ENCODE measurements at regions not wholly inside any gene's neighbourhood (a gene's known extent, or its start where the extent isn't known, plus 50 kb on each side); places are given as distances from the start of the nearest gene placed in this dataset.

DNA sequence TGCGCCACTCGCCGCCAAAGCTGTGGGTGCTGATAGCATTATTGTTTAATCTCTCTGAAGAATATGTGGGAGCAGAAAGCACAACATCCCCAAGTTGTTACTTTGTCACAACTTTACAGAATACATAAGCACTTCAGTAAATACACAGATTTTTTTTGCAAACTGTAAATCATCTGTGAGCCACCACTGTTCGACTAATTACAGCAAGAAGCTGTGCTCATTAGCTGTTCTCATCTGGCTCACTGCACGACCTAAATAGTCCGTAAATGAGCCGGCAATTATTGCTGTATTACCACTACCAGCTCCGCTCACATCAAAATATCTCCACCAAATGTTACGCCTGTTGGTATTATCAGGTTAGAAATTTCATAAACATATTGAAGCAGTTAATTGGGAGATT lies 228.9 kb upstream of the PRKD1 start:
- Histone ChIP-seq H3K27ac (ENCODE audit: low read depth, low read length, severe bottlenecking) (no peak overlapping the region), H3K36me3 (ENCODE audit: control insufficient read depth, insufficient read depth, low read length) (no peaks in the 10 kb centered on the region), H3K9me3 (ENCODE audit: control insufficient read depth, low read length) (no peaks in the 10 kb centered on the region), H3K4me3 (ENCODE audit: extremely low read depth, insufficient read depth, low read length, poor library complexity, severe bottlenecking) (no peak overlapping the region), H3K4me1 (ENCODE audit: control insufficient read depth, insufficient read depth, low read length, poor library complexity, severe bottlenecking) (no peaks in the 10 kb centered on the region)
- 90 to 93% methylated on average over 1 to 3 of the region's 9 CpGs for WGBS, 2 experiments (ENCODE audit: insufficient coverage in 2 of 2)

DNA sequence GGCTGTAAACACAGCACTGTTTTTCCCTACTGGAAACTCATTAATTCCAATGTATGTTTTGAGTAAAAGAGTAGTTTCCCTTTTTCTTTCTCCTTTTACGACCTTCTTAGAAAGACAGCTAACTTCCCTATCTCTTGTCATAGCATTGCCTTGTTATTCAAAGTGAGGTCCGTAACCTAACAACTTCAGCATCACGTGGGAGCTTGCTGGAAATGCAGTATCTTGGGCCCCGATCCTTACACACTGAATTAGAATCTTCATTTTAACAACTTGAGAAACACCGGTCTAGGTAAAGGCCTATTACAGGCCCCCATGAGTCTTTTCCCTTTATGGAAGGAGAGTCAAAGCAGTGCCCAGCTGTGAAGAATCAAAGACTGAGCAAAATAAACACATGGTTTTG lies 230.7 kb upstream of the PRKD1 start:
- Histone ChIP-seq H3K36me3 (ENCODE audit: control insufficient read depth, insufficient read depth, low read length) (no peaks in the 10 kb centered on the region), H3K4me3 (ENCODE audit: extremely low read depth, insufficient read depth, low read length, poor library complexity, severe bottlenecking) (no peak overlapping the region), H3K9me3 (ENCODE audit: control insufficient read depth, low read length) (no peaks in the 10 kb centered on the region), H3K4me1 (ENCODE audit: control insufficient read depth, insufficient read depth, low read length, poor library complexity, severe bottlenecking) (no peaks in the 10 kb centered on the region), H3K27ac (ENCODE audit: low read depth, low read length, severe bottlenecking) (no peak overlapping the region)
- 54% methylated on average over 5 of the region's 5 CpGs; no CpG with 5 or more reads in 1 of the 2 experiments for WGBS, 2 experiments (ENCODE audit: insufficient coverage in 2 of 2)

DNA sequence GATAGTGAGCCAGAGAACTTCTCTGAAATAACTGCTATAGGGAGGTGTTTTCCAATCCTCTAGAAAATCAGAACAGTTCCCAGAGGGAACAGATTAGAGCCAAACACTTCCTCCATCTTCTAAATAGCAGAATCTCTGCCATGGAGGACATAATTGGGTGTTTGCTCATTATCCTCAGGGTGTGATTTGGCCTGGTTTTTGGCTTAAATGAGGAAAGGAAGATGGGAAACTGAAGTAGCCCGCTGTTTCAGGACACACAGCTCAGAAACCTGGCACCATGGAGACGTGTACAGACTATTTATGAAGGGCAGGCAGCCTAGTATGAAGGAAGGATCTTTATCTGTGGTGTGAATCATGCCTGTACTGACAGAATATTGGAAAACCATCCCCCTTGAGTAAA lies 231.7 kb upstream of the PRKD1 start:
- Histone ChIP-seq H3K4me1 (ENCODE audit: control insufficient read depth, insufficient read depth, low read length, poor library complexity, severe bottlenecking) (no peaks in the 10 kb centered on the region), H3K27ac (ENCODE audit: low read depth, low read length, severe bottlenecking) (no peak overlapping the region), H3K4me3 (ENCODE audit: extremely low read depth, insufficient read depth, low read length, poor library complexity, severe bottlenecking) (no peak overlapping the region), H3K9me3 (ENCODE audit: control insufficient read depth, low read length) (no peaks in the 10 kb centered on the region), H3K36me3 (ENCODE audit: control insufficient read depth, insufficient read depth, low read length) (no peaks in the 10 kb centered on the region)
- WGBS, 2 experiments (ENCODE audit: insufficient coverage in 2 of 2), result 97 to 100% methylated on average over 1 to 2 of the region's 2 CpGs

DNA sequence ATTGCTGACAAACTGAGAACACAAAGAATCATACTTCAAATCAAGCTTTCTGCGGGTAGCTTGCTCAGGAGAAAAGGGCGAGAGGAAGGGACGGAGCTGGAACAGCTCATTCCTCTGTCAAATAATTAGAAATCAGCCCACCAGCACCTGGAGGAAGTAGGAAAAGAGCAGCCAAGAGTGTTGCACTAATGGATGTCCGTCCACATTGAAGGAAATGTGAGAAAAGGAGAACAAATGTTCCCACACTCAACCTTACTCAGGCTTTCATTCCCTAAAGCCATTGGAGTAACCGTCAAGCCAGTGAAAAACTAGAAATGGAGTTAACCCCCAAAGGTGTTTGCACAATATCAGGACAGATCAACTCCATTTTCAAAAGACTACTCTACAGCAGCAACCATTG lies 233.0 kb upstream of the PRKD1 start:
- WGBS, 2 experiments (ENCODE audit: insufficient coverage in 2 of 2), result 86 to 94% methylated on average over 1 to 2 of the region's 5 CpGs
- H3K36me3 ChIP-seq (ENCODE audit: control insufficient read depth, insufficient read depth, low read length), result no peaks in the 10 kb centered on the region
- H3K27ac ChIP-seq (ENCODE audit: low read depth, low read length, severe bottlenecking), result no peak overlapping the region
- no peaks in the 10 kb centered on the region for H3K4me1 ChIP-seq (ENCODE audit: control insufficient read depth, insufficient read depth, low read length, poor library complexity, severe bottlenecking)
- no peak overlapping the region for H3K4me3 ChIP-seq (ENCODE audit: extremely low read depth, insufficient read depth, low read length, poor library complexity, severe bottlenecking)
- no peaks in the 10 kb centered on the region for H3K9me3 ChIP-seq (ENCODE audit: control insufficient read depth, low read length)

DNA sequence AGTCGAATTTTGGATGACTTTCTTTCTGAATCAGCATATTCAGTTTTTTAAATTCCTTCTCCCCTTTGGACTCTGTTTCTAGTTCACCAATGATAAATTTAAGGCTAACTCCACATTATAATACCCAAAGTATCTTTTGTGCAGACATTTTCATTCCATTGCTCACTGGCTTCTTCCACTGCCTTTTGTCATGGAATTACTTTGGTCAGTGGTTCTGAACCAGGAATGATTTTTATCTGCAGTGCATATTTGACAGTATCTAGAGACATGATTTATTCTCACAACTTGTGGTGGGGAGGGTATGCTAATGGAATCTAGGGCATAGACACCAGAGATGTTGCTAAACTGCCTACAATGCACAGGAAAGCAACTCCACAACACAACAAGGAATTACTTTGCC lies 234.4 kb upstream of the PRKD1 start:
- 67 to 83% methylated on average over 1 of the region's 1 CpG for WGBS, 2 experiments (ENCODE audit: insufficient coverage in 2 of 2)
- H3K36me3 ChIP-seq (ENCODE audit: control insufficient read depth, insufficient read depth, low read length), result no peaks in the 10 kb centered on the region
- H3K4me3 ChIP-seq (ENCODE audit: extremely low read depth, insufficient read depth, low read length, poor library complexity, severe bottlenecking), result no peak overlapping the region
- no peaks in the 10 kb centered on the region for H3K9me3 ChIP-seq (ENCODE audit: control insufficient read depth, low read length)
- no peaks in the 10 kb centered on the region for H3K4me1 ChIP-seq (ENCODE audit: control insufficient read depth, insufficient read depth, low read length, poor library complexity, severe bottlenecking)
- no peak overlapping the region for H3K27ac ChIP-seq (ENCODE audit: low read depth, low read length, severe bottlenecking)

DNA sequence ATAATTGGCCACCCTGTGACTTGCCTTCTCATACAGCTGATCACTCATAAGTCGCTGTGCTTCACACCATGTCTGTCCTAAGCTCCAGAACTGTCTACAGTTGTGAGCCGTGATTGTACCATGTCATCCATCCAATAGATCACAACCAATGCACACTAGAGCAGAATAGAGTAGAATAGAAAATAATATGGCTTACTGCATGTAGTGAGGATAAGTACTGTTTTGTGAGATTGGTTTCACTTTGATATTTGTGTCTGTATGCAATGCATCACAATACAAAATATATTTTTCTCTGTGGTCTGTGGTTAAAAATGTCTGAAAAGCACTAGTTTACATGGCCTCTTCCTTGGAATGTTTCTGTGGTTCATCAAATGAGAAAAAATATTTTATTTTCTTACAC lies 237.6 kb upstream of the PRKD1 start:
- no peaks in the 10 kb centered on the region for H3K9me3 ChIP-seq (ENCODE audit: control insufficient read depth, low read length)
- H3K36me3 ChIP-seq (ENCODE audit: control insufficient read depth, insufficient read depth, low read length), result no peaks in the 10 kb centered on the region
- no peak overlapping the region for H3K4me3 ChIP-seq (ENCODE audit: extremely low read depth, insufficient read depth, low read length, poor library complexity, severe bottlenecking)
- no peaks in the 10 kb centered on the region for H3K4me1 ChIP-seq (ENCODE audit: control insufficient read depth, insufficient read depth, low read length, poor library complexity, severe bottlenecking)
- WGBS, 2 experiments (ENCODE audit: insufficient coverage in 2 of 2), result 86 to 90% methylated on average over 1 of the region's 2 CpGs
- no peak overlapping the region for H3K27ac ChIP-seq (ENCODE audit: low read depth, low read length, severe bottlenecking)

DNA sequence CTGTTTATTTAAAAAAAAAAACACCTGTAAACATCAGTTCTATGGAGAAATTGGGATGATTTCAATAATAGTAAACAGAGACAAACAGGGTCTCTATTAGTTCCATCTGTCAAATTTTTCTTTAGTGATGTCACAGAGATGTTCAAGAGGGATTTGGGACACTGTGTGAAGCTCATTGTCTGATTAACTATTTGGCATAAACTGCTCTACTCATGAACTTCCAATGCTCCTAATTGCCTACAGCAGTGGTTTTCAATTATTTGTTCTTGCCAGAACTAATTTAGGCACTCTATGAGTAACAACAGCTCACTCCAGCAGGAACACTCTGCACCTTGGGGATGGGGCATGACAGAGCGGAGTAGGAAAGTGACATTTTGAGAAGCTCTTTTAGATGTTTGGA lies 250.1 kb upstream of the PRKD1 start:
- no peaks in the 10 kb centered on the region for H3K9me3 ChIP-seq (ENCODE audit: control insufficient read depth, low read length)
- no peaks in the 10 kb centered on the region for H3K36me3 ChIP-seq (ENCODE audit: control insufficient read depth, insufficient read depth, low read length)
- WGBS, 2 experiments (ENCODE audit: insufficient coverage in 2 of 2), result 100% methylated on average over 1 of the region's 1 CpG; no CpG with 5 or more reads in 1 of the 2 experiments
- H3K27ac ChIP-seq (ENCODE audit: low read depth, low read length, severe bottlenecking), result no peak overlapping the region
- no peak overlapping the region for H3K4me3 ChIP-seq (ENCODE audit: extremely low read depth, insufficient read depth, low read length, poor library complexity, severe bottlenecking)
- no peaks in the 10 kb centered on the region for H3K4me1 ChIP-seq (ENCODE audit: control insufficient read depth, insufficient read depth, low read length, poor library complexity, severe bottlenecking)

DNA sequence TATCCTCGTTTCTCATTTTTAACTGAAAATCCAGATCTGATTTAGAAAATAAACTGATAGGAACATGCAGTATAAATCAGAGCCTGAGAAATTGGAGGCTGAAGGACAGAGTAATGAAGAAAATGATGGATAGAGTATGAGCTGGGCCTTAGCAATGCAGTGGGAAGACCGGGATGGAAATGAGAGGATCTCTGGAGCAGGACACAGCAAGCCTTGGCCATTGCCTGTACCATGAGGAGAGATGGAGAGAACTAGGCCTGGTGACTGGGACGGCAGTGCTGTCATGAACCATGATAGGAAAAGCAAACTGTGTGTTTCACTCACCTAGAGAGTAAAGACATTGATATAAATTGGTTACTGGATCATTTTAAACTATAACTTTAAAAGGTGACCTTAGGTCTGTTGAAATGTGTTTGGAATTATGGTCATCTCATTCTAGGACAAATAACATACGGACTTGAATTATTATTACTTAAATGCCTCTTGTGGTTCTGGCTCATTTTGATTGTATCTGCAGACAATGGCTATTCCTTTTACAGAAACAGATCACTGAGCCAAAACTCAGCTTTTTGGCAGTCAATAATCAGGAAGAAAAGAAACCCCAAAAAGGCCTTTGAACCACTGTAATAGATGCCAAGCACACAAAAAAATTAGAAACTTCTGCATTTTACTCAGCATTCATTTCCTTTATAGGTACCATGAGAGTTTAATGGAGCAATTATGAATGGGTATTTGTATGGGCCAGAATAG lies 251.9 kb upstream of the PRKD1 start:
- H3K27ac ChIP-seq (ENCODE audit: low read depth, low read length, severe bottlenecking), result no peak overlapping the region
- H3K4me3 ChIP-seq (ENCODE audit: extremely low read depth, insufficient read depth, low read length, poor library complexity, severe bottlenecking), result no peak overlapping the region
- no peaks in the 10 kb centered on the region for H3K36me3 ChIP-seq (ENCODE audit: control insufficient read depth, insufficient read depth, low read length)
- no peaks in the 10 kb centered on the region for H3K9me3 ChIP-seq (ENCODE audit: control insufficient read depth, low read length)
- 60 to 79% methylated on average over 1 of the region's 4 CpGs for WGBS, 2 experiments (ENCODE audit: insufficient coverage in 2 of 2)
- H3K4me1 ChIP-seq (ENCODE audit: control insufficient read depth, insufficient read depth, low read length, poor library complexity, severe bottlenecking), result no peaks in the 10 kb centered on the region

DNA sequence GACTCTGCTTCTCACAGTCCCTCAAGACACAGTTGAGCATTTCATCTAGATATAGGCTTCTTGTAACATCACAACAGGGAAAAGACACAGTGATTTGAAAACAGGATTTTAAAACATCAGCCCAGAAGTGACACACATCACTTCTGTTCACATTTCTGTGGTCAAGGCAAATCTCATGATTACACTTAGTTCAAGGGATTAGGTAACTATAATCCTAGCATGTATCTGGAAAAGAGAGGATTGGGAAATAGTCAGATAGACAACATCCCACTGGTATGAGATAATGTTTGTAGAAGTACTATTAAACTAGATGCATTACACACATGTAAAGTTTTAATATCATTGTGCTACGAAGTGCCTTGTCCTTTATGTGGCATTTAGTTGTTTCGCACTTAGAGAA lies 252.6 kb upstream of the PRKD1 start:
- no peak overlapping the region for H3K27ac ChIP-seq (ENCODE audit: low read depth, low read length, severe bottlenecking)
- no peaks in the 10 kb centered on the region for H3K4me1 ChIP-seq (ENCODE audit: control insufficient read depth, insufficient read depth, low read length, poor library complexity, severe bottlenecking)
- no CpG with 5 or more reads among the region's 2 CpGs for WGBS, 2 experiments (ENCODE audit: insufficient coverage in 2 of 2)
- H3K9me3 ChIP-seq (ENCODE audit: control insufficient read depth, low read length), result no peaks in the 10 kb centered on the region
- H3K4me3 ChIP-seq (ENCODE audit: extremely low read depth, insufficient read depth, low read length, poor library complexity, severe bottlenecking), result no peak overlapping the region
- no peaks in the 10 kb centered on the region for H3K36me3 ChIP-seq (ENCODE audit: control insufficient read depth, insufficient read depth, low read length)

DNA sequence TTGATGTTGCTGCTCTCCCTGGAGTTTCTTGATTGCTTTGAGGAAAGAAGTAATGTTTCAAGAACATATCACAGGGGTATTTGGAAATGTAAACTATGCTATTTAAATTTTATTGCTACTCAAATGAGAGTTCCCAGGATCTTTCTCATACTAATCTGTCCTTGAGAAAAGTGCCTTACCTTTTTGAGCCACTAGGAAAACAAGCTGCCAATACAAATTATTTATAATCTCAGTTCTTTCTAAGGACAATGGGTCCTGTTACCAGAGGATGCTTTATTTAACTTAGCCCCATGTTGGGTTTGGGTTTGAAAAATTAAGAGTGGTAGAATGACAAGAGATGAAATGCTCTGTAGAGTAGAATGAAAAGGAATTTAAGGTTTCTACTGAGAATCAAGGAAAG lies 258.2 kb upstream of the PRKD1 start:
- Histone ChIP-seq H3K36me3 (ENCODE audit: control insufficient read depth, insufficient read depth, low read length) (no peaks in the 10 kb centered on the region), H3K9me3 (ENCODE audit: control insufficient read depth, low read length) (no peaks in the 10 kb centered on the region), H3K27ac (ENCODE audit: low read depth, low read length, severe bottlenecking) (no peak overlapping the region), H3K4me3 (ENCODE audit: extremely low read depth, insufficient read depth, low read length, poor library complexity, severe bottlenecking) (no peak overlapping the region), H3K4me1 (ENCODE audit: control insufficient read depth, insufficient read depth, low read length, poor library complexity, severe bottlenecking) (no peaks in the 10 kb centered on the region)

DNA sequence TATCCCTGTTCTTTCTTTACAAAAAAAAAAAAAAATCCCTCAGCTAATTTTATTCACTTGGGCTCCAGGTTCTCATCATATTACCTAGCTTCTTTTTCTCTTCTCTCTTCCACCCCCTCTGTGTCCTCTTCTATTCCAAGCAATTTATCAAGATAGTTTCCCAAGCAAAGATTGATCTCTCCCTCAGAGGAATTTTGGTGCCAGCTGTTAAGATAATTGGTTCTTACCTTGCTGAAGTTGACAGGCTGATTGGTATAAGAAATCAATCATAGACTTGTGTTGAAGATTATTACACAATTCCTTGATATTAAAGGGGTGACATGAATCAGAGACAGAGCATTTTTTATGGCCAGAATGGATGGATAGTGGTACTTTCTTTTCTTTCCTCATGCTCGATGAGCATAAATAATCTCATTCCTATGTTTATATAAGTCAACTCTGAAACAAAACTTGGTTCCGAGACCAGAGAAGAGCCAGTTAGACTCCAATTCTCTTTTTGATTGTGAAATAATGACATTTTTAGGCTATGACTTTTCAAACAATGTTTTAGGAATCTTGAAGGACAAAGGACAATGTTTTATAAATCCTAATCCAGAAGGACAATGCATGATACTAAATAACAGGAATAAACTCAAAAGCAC lies 264.1 kb upstream of the PRKD1 start:
- no peak overlapping the region for H3K27ac ChIP-seq (ENCODE audit: low read depth, low read length, severe bottlenecking)
- no peaks in the 10 kb centered on the region for H3K9me3 ChIP-seq (ENCODE audit: control insufficient read depth, low read length)
- WGBS, 2 experiments (ENCODE audit: insufficient coverage in 2 of 2), result no CpG with 5 or more reads among the region's 2 CpGs
- no peaks in the 10 kb centered on the region for H3K36me3 ChIP-seq (ENCODE audit: control insufficient read depth, insufficient read depth, low read length)
- no peaks in the 10 kb centered on the region for H3K4me1 ChIP-seq (ENCODE audit: control insufficient read depth, insufficient read depth, low read length, poor library complexity, severe bottlenecking)
- H3K4me3 ChIP-seq (ENCODE audit: extremely low read depth, insufficient read depth, low read length, poor library complexity, severe bottlenecking), result no peak overlapping the region
